NB4 (cell line): ENCODE measurements at regions not wholly inside any gene's neighbourhood (a gene's known extent, or its start where the extent isn't known, plus 50 kb on each side); places are given as distances from the start of the nearest gene placed in this dataset.

ENCODE experiments used
- MAX ChIP-seq: IDR thresholded peaks from 2 replicates; pipeline ENCODE4 v1.6.1; 2011; ENCODE audit warnings: low read depth, low read length
- TF ChIP-seq, protein P1 (sequence below): IDR thresholded peaks from one replicate; pipeline ENCODE4 v1.5.1; 2012; ENCODE audit warnings: low read depth, low read length

DNA sequence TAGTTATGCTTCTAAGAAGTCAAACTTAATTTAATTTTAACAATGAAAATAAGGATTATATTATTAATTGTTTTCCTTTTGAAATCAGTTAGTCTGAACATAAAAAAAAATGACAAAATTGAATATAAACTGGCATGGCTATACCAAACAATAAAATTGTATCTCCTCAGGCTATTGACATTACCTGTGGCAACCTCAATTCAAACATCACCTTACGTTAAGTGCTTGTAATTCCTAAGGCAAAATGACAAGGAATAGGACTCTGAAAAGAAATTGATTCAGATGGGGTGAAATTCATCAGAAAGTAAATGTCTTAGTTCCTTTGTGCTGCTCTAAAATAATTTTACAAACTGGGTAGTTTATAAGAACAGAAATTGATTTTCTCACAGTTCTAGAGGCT is 89.5 kb downstream of the SLITRK6 start:
- TF ChIP-seq, protein P1, sequence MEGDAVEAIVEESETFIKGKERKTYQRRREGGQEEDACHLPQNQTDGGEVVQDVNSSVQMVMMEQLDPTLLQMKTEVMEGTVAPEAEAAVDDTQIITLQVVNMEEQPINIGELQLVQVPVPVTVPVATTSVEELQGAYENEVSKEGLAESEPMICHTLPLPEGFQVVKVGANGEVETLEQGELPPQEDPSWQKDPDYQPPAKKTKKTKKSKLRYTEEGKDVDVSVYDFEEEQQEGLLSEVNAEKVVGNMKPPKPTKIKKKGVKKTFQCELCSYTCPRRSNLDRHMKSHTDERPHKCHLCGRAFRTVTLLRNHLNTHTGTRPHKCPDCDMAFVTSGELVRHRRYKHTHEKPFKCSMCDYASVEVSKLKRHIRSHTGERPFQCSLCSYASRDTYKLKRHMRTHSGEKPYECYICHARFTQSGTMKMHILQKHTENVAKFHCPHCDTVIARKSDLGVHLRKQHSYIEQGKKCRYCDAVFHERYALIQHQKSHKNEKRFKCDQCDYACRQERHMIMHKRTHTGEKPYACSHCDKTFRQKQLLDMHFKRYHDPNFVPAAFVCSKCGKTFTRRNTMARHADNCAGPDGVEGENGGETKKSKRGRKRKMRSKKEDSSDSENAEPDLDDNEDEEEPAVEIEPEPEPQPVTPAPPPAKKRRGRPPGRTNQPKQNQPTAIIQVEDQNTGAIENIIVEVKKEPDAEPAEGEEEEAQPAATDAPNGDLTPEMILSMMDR: no peak
- no peak for TF ChIP-seq MAX
